ENCODE measurements at regions not wholly inside any gene's neighbourhood (a gene's known extent, or its start where the extent isn't known, plus 50 kb on each side); places are given as distances from the start of the nearest gene placed in this dataset.

- Histone ChIP-seq H3K9me3 (ENCODE audit: control insufficient read depth, low read length) (no peaks in the 10 kb centered on the region), H3K4me1 (ENCODE audit: control insufficient read depth, insufficient read depth, low read length, poor library complexity, severe bottlenecking) (no peaks in the 10 kb centered on the region), H3K36me3 (ENCODE audit: control insufficient read depth, insufficient read depth, low read length) (no peaks in the 10 kb centered on the region), H3K27me3 (replicated peaks; ENCODE audit: control insufficient read depth, insufficient read depth, low read length, poor library complexity, severe bottlenecking) (no peaks in the 10 kb centered on the region), H3K4me3 (ENCODE audit: insufficient read depth, low read depth, low read length, poor library complexity, severe bottlenecking) (no peak overlapping the region), H3K27ac (ENCODE audit: insufficient read depth, low read length, poor library complexity, severe bottlenecking) (no peak overlapping the region)
- no peak for DNase-seq
Observed at GRCh38 chr14:65184032-65184764, 81.9 kb upstream of the MAX start.

- no peak overlapping the region for H3K27ac ChIP-seq (ENCODE audit: insufficient read depth, low read length, poor library complexity, severe bottlenecking)
- no peaks in the 10 kb centered on the region for H3K27me3 ChIP-seq (replicated peaks; ENCODE audit: control insufficient read depth, insufficient read depth, low read length, poor library complexity, severe bottlenecking)
- H3K9me3 ChIP-seq (ENCODE audit: control insufficient read depth, low read length) = no peaks in the 10 kb centered on the region
- no peak overlapping the region for H3K4me3 ChIP-seq (ENCODE audit: insufficient read depth, low read depth, low read length, poor library complexity, severe bottlenecking)
- no peak for DNase-seq
- H3K4me1 ChIP-seq (ENCODE audit: control insufficient read depth, insufficient read depth, low read length, poor library complexity, severe bottlenecking) = no peaks in the 10 kb centered on the region
- H3K36me3 ChIP-seq (ENCODE audit: control insufficient read depth, insufficient read depth, low read length) = no peaks in the 10 kb centered on the region
Observed at GRCh38 chr14:65185829-65186228, 83.5 kb upstream of the MAX start.

GRCh38 chr14:65186951-65187350, 84.6 kb upstream of the MAX start:
- Histone ChIP-seq H3K4me3 (ENCODE audit: insufficient read depth, low read depth, low read length, poor library complexity, severe bottlenecking) (no peak overlapping the region), H3K27me3 (replicated peaks; ENCODE audit: control insufficient read depth, insufficient read depth, low read length, poor library complexity, severe bottlenecking) (no peaks in the 10 kb centered on the region), H3K36me3 (ENCODE audit: control insufficient read depth, insufficient read depth, low read length) (no peaks in the 10 kb centered on the region), H3K27ac (ENCODE audit: insufficient read depth, low read length, poor library complexity, severe bottlenecking) (no peak overlapping the region), H3K4me1 (ENCODE audit: control insufficient read depth, insufficient read depth, low read length, poor library complexity, severe bottlenecking) (no peaks in the 10 kb centered on the region), H3K9me3 (ENCODE audit: control insufficient read depth, low read length) (no peaks in the 10 kb centered on the region)
- no peak for DNase-seq

GRCh38 chr14:65187421-65188049, 85.2 kb upstream of the MAX start:
- no peak for DNase-seq
- Histone ChIP-seq H3K36me3 (ENCODE audit: control insufficient read depth, insufficient read depth, low read length) (no peaks in the 10 kb centered on the region), H3K4me3 (ENCODE audit: insufficient read depth, low read depth, low read length, poor library complexity, severe bottlenecking) (no peak overlapping the region), H3K27me3 (replicated peaks; ENCODE audit: control insufficient read depth, insufficient read depth, low read length, poor library complexity, severe bottlenecking) (no peaks in the 10 kb centered on the region), H3K9me3 (ENCODE audit: control insufficient read depth, low read length) (no peaks in the 10 kb centered on the region), H3K4me1 (ENCODE audit: control insufficient read depth, insufficient read depth, low read length, poor library complexity, severe bottlenecking) (no peaks in the 10 kb centered on the region), H3K27ac (ENCODE audit: insufficient read depth, low read length, poor library complexity, severe bottlenecking) (no peak overlapping the region)

- H3K27me3 ChIP-seq (replicated peaks; ENCODE audit: control insufficient read depth, insufficient read depth, low read length, poor library complexity, severe bottlenecking) = no peaks in the 10 kb centered on the region
- no peak for DNase-seq
- no peak overlapping the region for H3K4me3 ChIP-seq (ENCODE audit: insufficient read depth, low read depth, low read length, poor library complexity, severe bottlenecking)
- no peaks in the 10 kb centered on the region for H3K4me1 ChIP-seq (ENCODE audit: control insufficient read depth, insufficient read depth, low read length, poor library complexity, severe bottlenecking)
- no peaks in the 10 kb centered on the region for H3K36me3 ChIP-seq (ENCODE audit: control insufficient read depth, insufficient read depth, low read length)
- no peak overlapping the region for H3K27ac ChIP-seq (ENCODE audit: insufficient read depth, low read length, poor library complexity, severe bottlenecking)
- H3K9me3 ChIP-seq (ENCODE audit: control insufficient read depth, low read length) = no peaks in the 10 kb centered on the region
Observed at GRCh38 chr14:65190312-65190711, 88.0 kb upstream of the MAX start.

GRCh38 chr14:65191716-65192115, 89.4 kb upstream of the MAX start:
- Histone ChIP-seq H3K27ac (ENCODE audit: insufficient read depth, low read length, poor library complexity, severe bottlenecking) (no peak overlapping the region), H3K9me3 (ENCODE audit: control insufficient read depth, low read length) (no peaks in the 10 kb centered on the region), H3K36me3 (ENCODE audit: control insufficient read depth, insufficient read depth, low read length) (no peaks in the 10 kb centered on the region), H3K27me3 (replicated peaks; ENCODE audit: control insufficient read depth, insufficient read depth, low read length, poor library complexity, severe bottlenecking) (no peaks in the 10 kb centered on the region), H3K4me3 (ENCODE audit: insufficient read depth, low read depth, low read length, poor library complexity, severe bottlenecking) (no peak overlapping the region), H3K4me1 (ENCODE audit: control insufficient read depth, insufficient read depth, low read length, poor library complexity, severe bottlenecking) (no peaks in the 10 kb centered on the region)
- DNase-seq = no peak

GRCh38 chr14:65192686-65193085, 90.4 kb upstream of the MAX start:
- no peak for DNase-seq
- H3K4me3 ChIP-seq (ENCODE audit: insufficient read depth, low read depth, low read length, poor library complexity, severe bottlenecking) = no peak overlapping the region
- H3K9me3 ChIP-seq (ENCODE audit: control insufficient read depth, low read length) = no peaks in the 10 kb centered on the region
- H3K27ac ChIP-seq (ENCODE audit: insufficient read depth, low read length, poor library complexity, severe bottlenecking) = no peak overlapping the region
- no peaks in the 10 kb centered on the region for H3K27me3 ChIP-seq (replicated peaks; ENCODE audit: control insufficient read depth, insufficient read depth, low read length, poor library complexity, severe bottlenecking)
- H3K36me3 ChIP-seq (ENCODE audit: control insufficient read depth, insufficient read depth, low read length) = no peaks in the 10 kb centered on the region
- H3K4me1 ChIP-seq (ENCODE audit: control insufficient read depth, insufficient read depth, low read length, poor library complexity, severe bottlenecking) = no peaks in the 10 kb centered on the region

GRCh38 chr14:65193916-65194590, 91.7 kb upstream of the MAX start:
- Histone ChIP-seq H3K27ac (ENCODE audit: insufficient read depth, low read length, poor library complexity, severe bottlenecking) (no peak overlapping the region), H3K27me3 (replicated peaks; ENCODE audit: control insufficient read depth, insufficient read depth, low read length, poor library complexity, severe bottlenecking) (no peaks in the 10 kb centered on the region), H3K4me1 (ENCODE audit: control insufficient read depth, insufficient read depth, low read length, poor library complexity, severe bottlenecking) (no peaks in the 10 kb centered on the region), H3K36me3 (ENCODE audit: control insufficient read depth, insufficient read depth, low read length) (no peaks in the 10 kb centered on the region), H3K9me3 (ENCODE audit: control insufficient read depth, low read length) (no peaks in the 10 kb centered on the region), H3K4me3 (ENCODE audit: insufficient read depth, low read depth, low read length, poor library complexity, severe bottlenecking) (no peak overlapping the region)
- no peak for DNase-seq

- H3K4me1 ChIP-seq (ENCODE audit: control insufficient read depth, insufficient read depth, low read length, poor library complexity, severe bottlenecking) = no peaks in the 10 kb centered on the region
- H3K4me3 ChIP-seq (ENCODE audit: insufficient read depth, low read depth, low read length, poor library complexity, severe bottlenecking) = no peak overlapping the region
- DNase-seq = no peak
- no peaks in the 10 kb centered on the region for H3K36me3 ChIP-seq (ENCODE audit: control insufficient read depth, insufficient read depth, low read length)
- H3K9me3 ChIP-seq (ENCODE audit: control insufficient read depth, low read length) = no peaks in the 10 kb centered on the region
- no peak overlapping the region for H3K27ac ChIP-seq (ENCODE audit: insufficient read depth, low read length, poor library complexity, severe bottlenecking)
- no peaks in the 10 kb centered on the region for H3K27me3 ChIP-seq (replicated peaks; ENCODE audit: control insufficient read depth, insufficient read depth, low read length, poor library complexity, severe bottlenecking)
Observed at GRCh38 chr14:65195042-65195719, 92.9 kb upstream of the MAX start.

GRCh38 chr14:65198346-65198745, 96.0 kb upstream of the MAX start:
- no peaks in the 10 kb centered on the region for H3K36me3 ChIP-seq (ENCODE audit: control insufficient read depth, insufficient read depth, low read length)
- no peaks in the 10 kb centered on the region for H3K9me3 ChIP-seq (ENCODE audit: control insufficient read depth, low read length)
- no peak overlapping the region for H3K27ac ChIP-seq (ENCODE audit: insufficient read depth, low read length, poor library complexity, severe bottlenecking)
- no peak for DNase-seq
- H3K4me3 ChIP-seq (ENCODE audit: insufficient read depth, low read depth, low read length, poor library complexity, severe bottlenecking) = no peak overlapping the region
- no peaks in the 10 kb centered on the region for H3K27me3 ChIP-seq (replicated peaks; ENCODE audit: control insufficient read depth, insufficient read depth, low read length, poor library complexity, severe bottlenecking)
- H3K4me1 ChIP-seq (ENCODE audit: control insufficient read depth, insufficient read depth, low read length, poor library complexity, severe bottlenecking) = no peaks in the 10 kb centered on the region
